AG04449 (cell line): ENCODE measurements at regions not wholly inside any gene's neighbourhood (a gene's known extent, or its start where the extent isn't known, plus 50 kb on each side); places are given as distances from the start of the nearest gene placed in this dataset.
"Not testable (repeated sequence)": the region's sequence is repeated elsewhere in the genome, so short reads cannot be mapped to it uniquely, and the experiment has no call there.

Source experiments
- CTCF ChIA-PET: fragments of 350-600 bp; formaldehyde crosslinking; extraction: SDS; loops from one replicate; lab custom pipeline; 2021; ENCODE audit warnings: antibody characterized with exemption; lab: Yijun Ruan, JAX
- POLR2A ChIA-PET: fragments of 400-600, 350-600 bp; formaldehyde crosslinking; extraction: SDS; loops from one replicate; lab custom pipeline; 2020; ENCODE audit warnings: antibody characterized with exemption, inconsistent platforms; lab: Yijun Ruan, JAX
- DNase-seq: peaks from one replicate; pipeline ENCODE4 v3.0.0-alpha.2; 2010; ENCODE audit warnings: low read depth, low spot score
- H3K4me3 ChIP-seq: 2 replicates; pipeline ENCODE4 v1.5.1; 2011; ENCODE audit warnings: low read depth, mild to moderate bottlenecking, control low read depth, low read length
- TF ChIP-seq, protein P1 (sequence below): IDR thresholded peaks from one replicate; pipeline ENCODE4 v1.5.1; 2011; ENCODE audit warnings: mild to moderate bottlenecking, moderate library complexity, low read length, control low read depth, inconsistent platforms; ENCODE audit not compliant: insufficient read depth; ENCODE audit errors: missing control alignments

DNA sequence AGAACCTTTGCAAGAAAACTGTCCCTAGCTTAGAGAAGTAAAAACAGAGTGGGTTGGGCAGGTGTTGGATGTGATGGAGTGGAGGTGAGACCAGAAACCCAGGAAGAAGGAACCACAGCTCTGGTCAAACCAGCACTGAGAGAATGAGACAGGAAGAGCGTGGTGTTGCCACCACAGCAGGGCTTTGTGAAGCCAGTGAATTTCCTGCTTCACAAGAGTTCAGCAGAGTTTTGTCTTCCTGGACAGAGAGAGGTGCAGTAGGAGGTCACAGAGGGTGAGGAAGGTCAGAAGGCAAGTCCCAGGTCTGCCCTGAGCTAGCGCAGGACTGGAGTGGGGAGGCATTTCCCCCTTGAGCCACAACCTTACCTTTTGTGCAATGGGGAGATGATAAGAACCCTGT, 2306.2 kb upstream of the ACO1 start:
- CTCF ChIA-PET, result no interaction called here
- DNase-seq, result no peak
- TF ChIP-seq, protein P1, sequence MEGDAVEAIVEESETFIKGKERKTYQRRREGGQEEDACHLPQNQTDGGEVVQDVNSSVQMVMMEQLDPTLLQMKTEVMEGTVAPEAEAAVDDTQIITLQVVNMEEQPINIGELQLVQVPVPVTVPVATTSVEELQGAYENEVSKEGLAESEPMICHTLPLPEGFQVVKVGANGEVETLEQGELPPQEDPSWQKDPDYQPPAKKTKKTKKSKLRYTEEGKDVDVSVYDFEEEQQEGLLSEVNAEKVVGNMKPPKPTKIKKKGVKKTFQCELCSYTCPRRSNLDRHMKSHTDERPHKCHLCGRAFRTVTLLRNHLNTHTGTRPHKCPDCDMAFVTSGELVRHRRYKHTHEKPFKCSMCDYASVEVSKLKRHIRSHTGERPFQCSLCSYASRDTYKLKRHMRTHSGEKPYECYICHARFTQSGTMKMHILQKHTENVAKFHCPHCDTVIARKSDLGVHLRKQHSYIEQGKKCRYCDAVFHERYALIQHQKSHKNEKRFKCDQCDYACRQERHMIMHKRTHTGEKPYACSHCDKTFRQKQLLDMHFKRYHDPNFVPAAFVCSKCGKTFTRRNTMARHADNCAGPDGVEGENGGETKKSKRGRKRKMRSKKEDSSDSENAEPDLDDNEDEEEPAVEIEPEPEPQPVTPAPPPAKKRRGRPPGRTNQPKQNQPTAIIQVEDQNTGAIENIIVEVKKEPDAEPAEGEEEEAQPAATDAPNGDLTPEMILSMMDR, result no peak
- no peak overlapping the region for H3K4me3 ChIP-seq
- POLR2A ChIA-PET, result no interaction called here

- DNase-seq, result no peak
- CTCF ChIA-PET, result no interaction called here
- POLR2A ChIA-PET, result no interaction called here
- TF ChIP-seq, protein P1, result no peak
- no peak overlapping the region for H3K4me3 ChIP-seq
These were observed 2295.0 kb upstream of the ACO1 start for GRCh38 chr9:30089428-30089827.

DNA sequence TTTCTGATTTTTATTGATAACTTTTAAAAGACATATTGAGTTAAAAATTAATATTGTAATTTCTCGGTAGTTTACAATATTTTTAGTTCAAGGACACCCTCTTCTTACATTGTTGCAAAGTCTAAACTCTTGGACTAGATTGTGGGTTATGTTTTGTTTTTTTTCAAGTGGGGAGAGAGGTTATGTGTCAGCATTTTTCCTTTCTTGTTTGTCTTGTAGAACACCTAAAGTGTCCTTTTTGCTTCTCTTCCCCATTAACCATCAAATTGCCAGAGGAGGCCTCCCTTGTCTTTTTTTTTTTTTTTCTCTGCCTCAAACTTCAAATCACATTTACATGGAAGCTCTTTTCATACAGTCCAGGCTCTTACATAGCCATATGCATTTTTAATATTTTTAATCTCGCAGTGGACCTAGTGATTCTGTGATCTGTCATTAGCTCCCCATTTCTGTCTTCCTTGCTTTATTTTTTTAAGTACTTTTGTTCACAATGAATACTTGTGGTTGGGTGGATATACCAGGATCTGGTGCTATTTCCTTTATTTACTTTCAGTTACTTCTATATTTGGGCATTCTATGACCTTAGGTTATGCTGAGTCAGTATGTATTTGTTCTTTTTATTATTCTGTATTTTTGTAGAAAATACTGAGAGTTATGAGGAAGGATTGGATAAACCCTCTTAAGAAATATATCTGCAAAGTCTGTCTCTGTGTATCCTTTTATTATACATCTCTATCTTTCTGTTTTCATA, 2280.6 kb upstream of the ACO1 start:
- H3K4me3 ChIP-seq, result no peak overlapping the region
- no peak for DNase-seq
- TF ChIP-seq, protein P1, result no peak
- ChIA-PET CTCF (no interaction called here), POLR2A (no interaction called here)

DNA sequence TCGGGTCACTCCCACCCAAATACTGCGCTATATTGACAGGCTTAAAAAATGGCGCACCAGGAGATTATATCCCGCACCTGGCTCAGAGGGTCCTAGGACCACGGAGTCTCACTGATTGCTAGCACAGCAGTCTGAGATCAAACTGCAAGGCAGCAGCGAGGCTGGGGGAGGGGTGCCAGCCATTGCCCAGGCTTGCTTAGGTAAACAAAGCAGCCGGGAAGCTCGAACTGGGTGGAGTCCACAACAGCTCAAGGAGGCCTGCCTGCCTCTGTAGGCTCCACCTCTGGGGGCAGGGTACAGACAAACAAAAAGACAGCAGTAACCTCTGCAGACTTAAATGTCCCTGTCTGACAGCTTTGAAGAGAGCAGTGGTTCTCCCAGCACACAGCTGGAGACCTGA, 2277.3 kb upstream of the ACO1 start:
- DNase-seq, POLR2A ChIA-PET, CTCF ChIA-PET, H3K4me3 ChIP-seq: not testable (repeated sequence)

GRCh38 chr9:30116673-30117217, 2267.7 kb upstream of the ACO1 start:
- ChIA-PET POLR2A (no interaction called here), CTCF (no interaction called here)
- DNase-seq, result no peak
- TF ChIP-seq, protein P1, result no peak
- no peak overlapping the region for H3K4me3 ChIP-seq

- H3K4me3 ChIP-seq, result no peak overlapping the region
- TF ChIP-seq, protein P1, result no peak
- ChIA-PET CTCF (no interaction called here), POLR2A (no interaction called here)
- DNase-seq, result no peak
These were observed 2263.8 kb upstream of the ACO1 start for GRCh38 chr9:30120666-30121065.

DNA sequence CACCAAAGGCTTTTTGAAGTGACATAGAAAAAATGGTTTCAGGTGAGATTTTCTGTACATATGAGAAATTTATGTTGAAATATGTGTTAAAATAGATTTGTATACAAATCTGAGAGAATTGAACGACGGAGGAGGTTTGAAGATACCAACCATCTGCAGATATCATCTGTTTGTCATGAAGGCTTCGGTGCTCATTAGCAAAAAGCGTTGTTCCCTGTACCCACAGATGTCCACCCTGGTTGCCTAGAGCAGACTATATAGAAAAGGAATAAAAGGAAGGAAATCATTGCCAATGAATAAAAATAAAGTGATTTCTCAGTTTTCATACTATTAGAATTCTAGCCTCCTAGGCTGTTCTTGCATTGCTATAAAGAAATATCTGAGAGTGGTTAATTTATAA, 2262.8 kb upstream of the ACO1 start:
- CTCF ChIA-PET, result no interaction called here

More for the DNA sequence above, 2262.8 kb upstream of the ACO1 start:
- no peak for DNase-seq
- POLR2A ChIA-PET, result no interaction called here
- TF ChIP-seq, protein P1, result no peak
- no peak overlapping the region for H3K4me3 ChIP-seq
